ENCODE measurements at regions not wholly inside any gene's neighbourhood (a gene's known extent, or its start where the extent isn't known, plus 50 kb on each side); places are given as distances from the start of the nearest gene placed in this dataset.

DNA sequence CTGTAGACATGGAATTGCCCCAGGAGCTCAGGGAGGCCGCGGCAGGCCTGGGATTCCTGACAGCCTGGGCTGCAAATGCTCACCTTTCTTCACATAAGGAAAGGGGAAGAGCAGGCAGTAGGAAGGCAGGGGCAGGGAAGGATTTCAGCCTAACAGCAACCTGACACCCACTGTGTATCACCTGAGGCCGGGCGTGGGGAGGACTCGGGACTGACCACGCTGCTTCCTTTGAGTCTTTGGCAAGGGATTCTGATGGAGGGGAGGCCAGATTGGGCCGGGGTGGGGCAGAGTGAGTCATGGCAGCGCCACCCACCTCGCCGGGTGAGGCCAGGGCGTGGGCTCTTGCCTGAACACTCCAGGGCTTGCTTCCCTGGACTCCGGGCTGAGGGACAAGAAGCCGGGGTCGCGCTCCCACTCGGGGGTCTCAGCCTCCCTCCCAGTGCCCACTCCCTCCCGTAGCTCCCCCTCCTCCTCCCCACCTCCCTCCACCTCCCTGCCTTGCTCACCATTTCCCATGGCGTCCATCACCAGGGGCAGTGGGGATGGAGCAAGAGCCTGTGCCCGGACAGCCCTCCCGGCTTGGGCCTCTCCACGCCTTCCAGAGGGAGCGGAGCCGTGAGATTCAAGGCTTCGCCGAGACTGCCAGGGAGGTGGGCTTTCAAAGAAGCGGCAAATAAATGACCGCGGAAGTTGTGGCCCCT is 247.9 kb upstream of the RTL1 start:
- no peak for DNase-seq

DNA sequence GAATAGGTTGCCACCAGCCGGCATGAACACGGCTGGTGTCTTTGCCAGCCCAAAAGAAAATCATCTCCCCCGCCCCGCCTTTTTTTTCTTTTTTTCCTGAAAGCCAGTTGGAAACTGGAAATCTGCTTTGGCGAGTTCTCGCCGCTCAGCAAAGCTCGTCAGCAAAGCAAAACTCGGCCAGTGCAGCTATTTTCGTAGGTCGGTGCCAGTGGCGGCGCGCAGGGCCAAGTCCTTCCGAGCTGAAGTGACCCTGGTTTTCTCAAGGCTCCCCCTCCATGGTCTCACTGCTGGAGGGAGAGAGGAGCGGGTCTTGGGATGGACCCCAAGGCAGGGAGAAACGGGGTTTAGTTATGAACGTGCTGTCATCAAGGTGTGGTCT is 248.4 kb upstream of the RTL1 start:
- DNase-seq = no peak

DNA sequence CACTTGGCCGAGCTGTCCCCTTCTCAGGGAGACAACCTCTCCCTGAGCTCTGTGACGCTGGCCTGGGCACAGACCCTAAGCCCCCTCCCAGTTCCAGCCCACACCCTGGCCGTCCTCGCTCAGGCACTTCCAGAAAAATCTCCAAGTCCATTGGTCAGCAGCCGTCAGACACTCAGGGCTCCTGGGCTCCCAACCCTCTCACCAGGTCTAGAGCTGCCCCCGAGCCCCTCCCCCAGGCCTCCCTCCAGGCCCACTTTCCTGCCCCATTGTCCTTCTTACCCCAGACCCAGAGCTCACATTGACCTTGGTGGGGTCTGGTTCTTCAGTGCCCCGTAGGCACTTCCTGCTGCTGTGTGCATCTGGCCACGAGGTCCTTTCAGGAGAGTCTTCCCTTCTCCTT is 249.3 kb upstream of the RTL1 start:
- no peak for DNase-seq

DNA sequence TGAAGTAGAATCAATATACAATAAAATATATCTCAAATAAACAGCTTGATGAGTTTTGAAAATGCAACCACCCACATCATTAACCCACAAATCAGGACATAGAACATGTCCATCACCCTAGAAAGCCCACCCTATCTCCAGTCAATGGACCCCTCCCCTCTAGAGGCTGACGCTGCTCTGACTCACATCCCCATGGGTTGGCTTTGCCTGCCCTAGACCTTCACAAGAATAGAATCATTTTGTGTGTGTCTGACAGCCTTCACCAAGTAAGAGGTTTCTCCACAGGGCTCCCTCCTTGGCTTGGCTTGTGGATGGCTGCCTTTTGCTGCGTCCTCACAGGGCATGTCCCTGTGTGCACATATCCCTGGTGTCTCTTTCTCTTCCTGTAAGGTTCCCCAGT is 250.2 kb upstream of the RTL1 start:
- DNase-seq = no peak

DNA sequence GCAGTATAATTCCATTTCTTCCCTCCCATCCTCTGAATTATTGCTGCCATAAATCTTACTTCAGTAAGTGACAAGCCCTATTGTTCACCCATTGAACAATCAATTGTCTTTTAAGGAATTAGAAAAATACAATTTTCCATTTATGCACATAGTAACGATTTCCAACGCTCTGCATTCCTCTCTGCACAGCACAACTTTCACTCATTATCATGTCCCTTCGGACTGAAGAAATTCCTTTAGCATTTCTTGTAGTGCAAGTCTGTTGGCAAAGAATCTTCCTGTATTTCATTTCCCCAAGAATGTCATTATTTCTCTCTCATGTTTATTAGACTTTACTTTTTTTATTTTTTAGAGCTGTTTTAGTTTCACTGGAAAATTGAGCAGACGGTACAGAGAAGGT is 252.1 kb upstream of the RTL1 start:
- no peak for DNase-seq

DNA sequence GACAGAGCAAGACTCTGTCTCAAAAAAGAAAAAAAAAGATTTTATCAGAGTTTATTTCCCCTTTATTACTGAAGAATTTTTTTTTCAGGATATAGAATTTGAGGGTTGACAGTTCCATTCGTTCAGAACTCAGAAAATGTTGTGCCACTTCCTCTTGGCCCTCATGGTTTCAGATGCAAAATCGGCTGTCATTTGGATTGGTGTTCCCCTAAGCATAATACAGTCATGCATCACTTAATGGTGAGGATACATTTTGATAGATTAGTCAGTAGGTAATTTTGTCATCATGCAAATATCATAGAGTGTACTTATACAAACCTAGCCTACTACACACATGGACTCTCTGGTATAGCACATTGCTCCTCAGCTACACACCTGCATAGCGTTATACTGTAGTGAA is 263.9 kb upstream of the RTL1 start:
- no peak for DNase-seq

DNA sequence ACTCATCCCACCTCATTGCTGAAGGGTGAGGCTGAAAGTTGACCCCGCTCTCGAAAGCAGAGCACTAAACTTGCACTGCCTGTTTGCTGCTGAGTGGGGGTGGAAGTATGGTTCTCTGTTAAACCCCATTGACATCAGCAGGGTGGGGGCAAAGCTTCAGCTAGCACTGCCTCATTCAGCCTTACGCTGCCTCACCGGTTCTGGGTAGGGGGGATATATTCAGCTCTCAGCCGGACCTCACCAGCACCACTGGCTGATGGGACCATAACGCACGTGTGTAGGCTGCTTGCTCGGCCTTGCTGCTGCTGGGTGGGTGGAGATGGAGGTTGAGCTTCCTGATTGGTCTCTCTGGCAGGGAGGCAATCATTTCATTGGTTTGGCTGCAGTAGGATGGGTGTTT is 265.7 kb upstream of the RTL1 start:
- DNase-seq = no peak

DNA sequence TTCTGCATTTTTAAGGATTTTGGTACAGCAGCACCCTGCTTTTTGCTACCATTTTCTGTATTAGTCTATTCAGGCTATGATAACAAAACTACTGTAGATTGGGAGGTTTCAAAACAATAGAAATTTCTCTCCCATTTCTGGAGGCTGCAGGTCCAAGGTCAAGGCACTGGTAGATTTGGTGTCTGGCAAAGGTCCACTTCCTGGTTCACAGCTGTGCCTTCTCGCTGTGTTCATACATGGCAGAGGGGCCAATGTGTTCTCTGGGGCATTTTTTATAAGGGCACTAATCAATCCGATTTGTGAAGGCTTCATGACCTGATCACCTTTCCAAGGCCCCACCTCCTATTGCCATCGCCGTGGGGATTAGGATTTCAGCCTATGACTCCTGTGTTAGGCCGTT is 268.1 kb upstream of the RTL1 start:
- no peak for DNase-seq

DNA sequence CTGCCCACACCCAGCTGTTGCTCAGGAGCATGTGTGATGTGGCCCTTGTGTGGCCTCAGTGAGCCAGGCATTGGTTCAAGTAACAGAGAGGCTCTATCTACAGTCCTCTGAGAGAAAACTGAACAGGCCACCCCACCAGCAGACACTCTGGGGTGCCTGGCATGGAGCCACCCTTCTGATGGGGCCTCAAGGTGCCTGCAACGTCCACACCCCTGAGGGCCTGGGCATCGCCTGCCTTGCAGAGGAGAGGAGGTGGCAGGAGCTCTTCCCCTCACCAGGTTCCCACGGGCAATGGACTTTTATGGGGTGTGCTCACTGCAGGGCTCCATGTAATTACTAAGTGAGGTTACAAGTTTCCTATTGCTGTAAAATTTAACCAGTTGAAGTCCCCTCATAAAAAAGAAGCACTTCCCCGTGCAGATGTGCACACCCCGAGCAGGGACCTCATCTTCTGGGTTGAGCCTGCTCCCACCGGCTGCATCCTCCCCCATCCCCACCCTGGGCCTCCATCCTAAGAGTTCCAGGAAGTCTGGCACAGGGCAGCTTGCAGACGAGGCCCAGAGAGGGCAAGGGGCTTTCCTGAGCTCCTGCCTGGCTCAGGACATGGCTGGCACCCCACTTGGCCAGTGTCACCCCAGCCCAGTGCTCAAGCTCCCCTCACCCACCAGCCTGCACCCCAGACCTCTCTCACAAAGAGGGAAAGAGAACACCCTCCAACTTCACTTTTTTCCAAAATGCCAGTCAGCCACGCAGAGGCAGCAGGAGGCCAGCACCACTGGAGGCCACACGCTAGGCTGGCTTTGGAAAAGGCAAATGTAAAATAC is 270.4 kb upstream of the RTL1 start:
- no peak for DNase-seq

DNA sequence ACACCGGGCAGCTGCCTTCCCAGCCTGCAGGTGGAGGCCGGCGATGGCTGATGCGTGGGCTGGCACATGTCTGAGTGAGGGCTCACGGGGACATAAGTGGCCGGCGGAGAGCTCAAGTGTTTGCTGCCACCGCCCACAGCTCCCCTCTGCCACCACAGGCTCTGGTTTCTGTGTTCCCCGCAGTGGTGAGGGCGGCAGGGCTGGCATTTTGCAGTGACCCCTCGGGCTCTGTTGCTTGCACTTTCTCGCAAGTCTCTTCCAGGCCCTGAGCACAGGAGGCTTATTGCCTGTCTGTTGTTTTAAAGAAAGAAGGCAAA is 271.0 kb upstream of the RTL1 start:
- DNase-seq = no peak

DNA sequence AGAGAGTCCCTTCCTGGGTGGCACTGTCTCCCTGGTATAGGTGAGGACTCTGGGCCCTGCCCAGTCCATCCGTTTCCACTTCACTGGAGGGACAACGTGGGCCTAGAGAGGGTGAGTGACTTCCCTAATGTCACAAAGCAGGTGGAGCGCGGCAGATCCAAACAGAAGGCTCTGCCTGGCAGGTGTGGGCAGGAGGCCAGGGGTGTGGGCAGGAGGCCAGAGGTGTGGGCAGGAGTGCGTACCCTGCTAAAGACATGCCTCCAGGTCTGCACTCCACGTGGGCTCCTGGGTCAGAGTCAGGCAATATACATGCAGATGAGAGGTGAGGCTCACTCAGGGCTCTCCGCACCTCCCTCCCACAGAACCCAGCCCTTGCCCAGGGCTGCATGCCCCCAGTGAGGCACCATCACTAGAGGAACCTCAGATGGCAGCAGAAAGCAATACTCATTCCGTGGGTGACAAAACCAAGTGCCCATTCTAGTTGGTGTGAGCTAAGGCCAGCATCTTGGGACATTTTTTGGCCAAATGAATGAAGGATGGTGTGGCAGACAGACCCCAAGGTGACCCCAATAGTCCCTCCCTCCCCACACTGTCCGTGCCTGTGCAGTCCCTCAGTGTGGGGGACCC is 271.6 kb upstream of the RTL1 start:
- no peak for DNase-seq

DNA sequence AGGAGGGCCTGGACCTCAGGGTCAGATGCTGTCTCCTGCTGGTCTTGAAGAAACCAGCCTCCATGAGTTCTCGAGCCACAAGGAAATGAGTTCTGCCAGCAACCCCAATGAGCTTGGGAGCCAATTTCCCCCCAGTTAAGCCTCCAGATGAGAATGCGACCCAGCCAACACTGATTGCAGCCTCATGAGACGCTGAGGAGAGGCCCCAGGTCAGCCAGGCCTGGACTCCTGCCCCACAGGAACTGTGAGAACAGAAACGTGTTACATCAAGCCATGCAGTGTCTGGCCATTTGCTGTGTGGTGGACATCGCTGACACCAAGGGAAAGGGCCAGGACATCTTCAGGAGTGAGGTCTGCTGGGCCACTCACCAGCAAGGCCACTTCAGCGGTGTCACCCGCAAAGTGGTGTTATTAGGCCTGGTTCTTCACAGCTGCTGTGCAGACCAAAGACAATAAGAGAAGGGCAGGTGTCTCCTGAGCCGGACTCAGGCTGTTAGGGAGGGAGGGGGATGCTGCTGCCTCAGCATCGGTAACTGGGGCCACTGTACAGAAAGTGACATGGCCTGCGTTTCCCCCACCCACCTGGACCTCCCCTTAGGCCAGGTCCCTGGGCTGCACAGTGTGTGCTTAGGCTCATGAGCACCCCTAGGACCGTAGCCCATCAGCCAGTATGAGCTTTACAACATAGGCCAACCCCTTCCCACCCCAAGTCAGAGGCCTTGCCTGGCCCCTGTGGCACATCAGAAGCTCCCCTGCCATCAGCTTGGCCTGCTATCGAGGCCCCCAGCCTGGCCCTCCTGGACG is 272.4 kb upstream of the RTL1 start:
- no peak for DNase-seq

DNA sequence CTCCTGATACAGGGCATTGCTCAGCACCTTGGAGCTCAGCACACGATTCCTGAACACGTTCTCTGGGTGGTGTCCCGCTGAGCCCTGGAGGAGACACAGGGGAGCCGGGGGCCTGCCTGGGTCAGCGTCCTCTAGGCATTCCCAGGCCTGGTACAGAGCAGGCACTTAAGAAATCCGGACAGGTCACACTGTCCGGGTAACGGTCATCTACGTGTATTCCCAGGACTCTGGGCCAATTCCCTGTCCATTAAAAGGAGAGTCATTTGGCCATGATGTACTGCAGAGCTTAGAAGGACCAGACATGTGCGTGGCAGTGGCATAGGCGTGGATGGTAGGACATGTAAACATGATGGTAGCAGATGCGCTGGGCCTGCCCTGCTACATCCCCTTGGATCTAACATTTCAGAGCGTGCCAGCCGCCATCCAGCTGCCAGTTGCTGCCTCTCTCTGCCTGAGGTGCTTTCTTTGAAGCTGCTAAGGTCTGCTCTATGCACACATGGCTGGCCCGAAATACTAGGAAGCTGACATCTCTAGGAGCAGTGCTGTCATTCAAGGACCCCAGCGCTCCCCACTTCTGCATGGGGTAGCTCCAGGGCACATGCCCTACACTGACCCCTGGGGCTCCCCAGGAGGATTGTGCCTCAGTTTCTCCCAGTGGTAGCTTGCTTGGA is 273.1 kb upstream of the RTL1 start:
- DNase-seq = no peak

DNA sequence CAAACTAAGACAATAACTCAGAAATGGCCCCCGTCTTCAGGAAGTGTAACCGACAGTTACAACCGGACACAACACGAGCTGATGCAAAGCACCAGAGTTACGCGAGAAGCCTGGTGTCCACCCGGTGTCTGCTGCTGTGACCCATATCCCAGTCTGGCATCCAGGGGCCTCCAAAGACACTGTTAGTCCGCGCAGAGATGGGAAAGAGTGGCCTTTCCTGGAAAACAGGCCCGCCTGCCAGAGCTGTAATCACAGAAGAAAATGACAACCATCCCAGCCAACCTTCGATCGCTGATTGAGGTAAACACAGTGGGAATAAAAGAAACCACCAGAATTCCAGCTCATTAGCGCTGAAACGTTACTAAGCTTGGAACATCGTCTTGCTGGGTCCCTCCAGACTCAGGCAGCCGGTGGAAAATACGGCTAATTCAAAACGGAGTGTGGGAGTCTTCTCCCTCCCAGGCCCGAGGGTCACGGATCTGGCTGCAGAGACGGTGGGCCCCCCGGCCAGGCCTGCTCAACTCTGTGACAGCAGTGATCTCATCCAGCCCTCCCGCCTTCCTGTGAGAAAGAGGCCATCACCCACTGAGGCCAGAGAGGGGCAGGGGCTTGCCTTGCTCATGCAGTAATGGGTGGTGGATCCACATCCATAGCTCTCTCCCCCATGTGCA is 273.9 kb upstream of the RTL1 start:
- DNase-seq = no peak

DNA sequence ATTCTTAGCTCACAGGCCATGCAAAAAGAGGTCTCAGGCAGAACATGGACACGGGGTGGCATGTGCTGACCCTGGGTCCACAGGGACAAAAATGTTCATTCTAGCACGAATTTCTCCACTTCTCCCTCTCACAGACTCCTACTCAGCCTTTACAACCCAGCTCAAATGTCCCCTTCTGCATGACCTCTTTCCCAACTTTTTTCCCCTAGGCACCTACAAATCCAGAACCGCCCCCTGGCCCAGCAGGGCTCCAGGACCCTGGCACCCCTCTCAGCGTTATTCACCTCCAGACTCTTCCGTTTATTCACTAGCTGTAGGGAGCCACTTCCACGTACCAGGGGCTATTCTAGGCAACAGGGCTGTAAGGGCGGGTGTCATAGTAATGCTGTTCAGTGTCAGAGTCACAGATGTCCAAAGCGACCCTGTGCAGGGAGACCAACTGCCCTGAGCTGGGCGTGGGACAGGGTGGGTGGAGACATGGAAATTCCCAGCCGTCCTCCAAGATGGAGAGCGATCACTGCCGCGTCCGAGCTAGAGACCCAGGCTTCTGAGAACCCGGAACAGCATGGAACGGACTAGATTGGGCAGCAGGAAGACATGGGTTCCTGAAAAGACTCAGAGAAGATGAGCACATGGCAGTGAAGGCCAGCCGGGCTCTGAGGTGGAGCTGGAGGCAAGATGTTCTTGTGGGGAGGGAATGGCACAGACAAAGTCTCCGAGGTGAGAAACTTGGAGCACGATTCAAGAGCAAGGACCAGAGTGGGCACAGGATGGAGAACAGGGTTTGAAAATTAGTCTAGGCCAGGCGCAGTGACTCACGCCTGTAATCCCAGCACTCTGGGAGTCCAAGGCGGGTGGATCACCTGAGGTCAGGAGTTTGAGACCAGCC is 274.9 kb upstream of the RTL1 start:
- no peak for DNase-seq

DNA sequence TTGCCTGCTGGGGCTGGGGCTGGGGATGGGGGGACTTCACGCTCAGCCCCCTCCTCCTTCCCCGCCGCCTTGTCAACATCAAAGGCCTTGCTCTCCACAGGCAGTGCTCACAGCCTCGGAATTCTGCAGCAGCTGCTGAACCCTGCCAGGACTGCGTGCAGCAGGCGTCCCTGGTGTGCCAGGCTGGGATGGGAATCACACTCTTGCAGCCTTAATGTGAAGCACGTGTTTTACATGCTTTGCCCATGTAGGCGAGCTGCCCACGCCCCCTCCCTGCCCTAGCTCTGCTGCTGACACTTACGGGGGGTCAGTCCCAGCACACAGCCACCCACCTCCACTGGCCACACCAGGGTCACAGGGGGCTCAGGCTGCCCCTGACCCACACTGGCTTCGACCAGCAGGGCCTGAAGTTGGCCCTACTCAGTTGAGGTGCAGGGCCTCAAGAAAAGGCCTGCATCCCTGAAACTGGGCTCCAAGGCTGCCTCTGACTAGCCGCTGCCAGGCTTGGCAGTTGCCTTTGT is 276.2 kb upstream of the RTL1 start:
- no peak for DNase-seq

DNA sequence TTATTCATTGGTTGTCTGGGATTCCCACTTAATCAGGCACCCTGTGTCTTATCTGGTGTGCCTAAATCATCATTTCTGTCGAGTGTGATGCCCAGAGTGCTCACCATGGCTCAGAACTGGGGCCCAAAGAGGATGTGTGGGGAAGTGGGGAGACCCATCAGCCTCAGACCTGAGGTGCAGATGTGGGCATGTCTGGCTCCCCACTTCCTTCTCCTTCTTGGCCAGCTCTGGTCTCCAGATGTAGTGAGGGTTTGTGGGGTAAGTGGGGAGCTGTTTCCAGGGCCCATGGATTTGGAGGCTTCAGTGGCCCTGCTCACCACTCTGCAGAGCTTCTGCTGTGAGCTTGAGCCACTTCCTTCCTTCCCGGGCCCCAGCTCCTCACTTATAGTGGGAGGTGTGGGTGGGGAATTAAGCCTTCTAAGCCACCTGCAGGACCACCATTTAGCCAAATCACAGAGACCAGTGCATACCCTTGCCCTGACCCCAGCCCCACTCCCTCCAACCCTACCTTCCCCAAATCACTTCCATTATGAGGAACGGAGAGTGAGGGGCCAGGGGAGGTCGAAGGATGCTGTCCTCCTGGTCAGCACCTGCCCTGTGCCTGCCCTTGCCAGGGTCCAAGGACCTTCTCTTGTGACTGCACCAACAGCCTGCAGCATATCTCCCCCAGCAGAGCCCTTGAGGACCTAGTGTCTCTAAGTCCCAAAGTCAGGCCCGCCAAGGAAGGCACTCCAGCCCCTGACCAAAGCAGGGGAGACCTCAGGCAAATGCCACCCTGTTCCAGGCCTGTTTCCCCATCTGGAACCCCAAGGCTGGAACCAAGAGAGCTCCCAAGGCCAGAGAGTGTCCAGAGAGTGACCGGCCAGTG is 278.2 kb upstream of the RTL1 start:
- DNase-seq = no peak

DNA sequence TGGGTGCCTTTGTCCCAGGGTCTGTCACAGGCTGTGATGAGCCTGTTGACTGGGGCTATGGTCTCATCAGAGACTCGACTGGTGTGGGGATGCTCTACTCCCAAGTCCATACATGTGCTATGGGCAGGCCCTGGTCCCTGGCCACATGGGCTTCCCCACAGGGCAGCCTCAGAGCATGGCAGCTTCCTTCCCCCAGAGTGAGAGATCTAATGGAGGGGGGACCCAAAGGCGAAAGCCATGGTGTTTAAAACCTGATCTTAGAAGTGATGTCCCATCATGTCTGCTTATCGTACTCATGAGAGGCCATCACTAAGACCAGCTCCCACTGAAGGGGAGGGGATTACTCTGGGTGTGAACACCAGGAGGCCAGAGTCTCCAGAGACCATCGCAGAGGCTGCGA is 279.0 kb upstream of the RTL1 start:
- no peak for DNase-seq

DNA sequence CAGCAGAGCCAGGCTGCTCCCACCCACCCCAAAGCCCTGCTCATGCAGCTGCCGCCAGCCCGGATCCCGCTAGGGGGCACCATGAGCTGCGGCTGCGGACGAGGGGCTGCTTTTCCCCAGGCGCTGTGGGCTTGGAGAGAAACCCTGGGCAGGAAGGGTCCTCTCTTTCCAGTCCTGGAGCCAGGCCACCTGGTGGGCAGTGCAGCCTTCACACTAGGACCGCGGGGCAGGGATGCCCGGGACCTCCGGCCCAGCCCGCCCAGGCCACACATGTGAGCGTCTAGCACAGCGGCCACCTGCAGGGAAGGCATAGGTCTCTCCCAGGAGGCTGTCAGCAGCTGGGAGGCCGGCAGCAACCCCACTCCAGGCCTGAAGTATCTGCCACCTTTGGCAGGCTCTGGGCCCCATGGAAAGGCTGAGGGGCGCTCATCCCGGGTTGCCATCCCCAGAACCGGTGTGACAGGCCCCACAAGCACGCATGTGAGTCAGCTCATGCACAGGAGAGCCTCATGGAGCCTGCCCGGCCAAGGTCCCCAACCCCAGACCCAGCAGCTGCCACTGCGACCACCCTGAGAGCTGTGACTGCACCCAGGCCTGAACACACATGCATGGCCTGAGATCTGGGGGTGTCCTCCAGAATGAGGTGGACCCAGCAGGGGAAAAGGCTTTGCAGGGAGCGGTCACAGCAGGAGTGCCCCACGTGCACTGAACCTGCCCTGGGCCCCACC is 280.0 kb upstream of the RTL1 start:
- no peak for DNase-seq

DNA sequence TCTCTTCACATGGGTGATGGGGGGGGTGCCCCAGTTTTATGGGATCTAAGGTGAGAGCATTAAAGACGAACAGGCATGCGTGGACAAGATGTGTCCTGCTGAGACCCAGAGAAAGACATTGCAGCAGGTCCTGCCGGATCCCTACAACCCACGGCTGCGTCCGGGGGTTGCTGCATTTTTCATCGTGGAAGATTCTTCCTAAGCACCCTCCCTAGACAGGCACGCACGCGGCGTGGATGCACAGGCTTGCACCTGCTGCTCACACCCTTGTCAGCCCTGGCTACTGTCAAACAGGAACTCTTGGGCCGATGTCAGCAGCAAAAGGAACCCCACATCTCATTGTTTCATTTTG is 280.6 kb upstream of the RTL1 start:
- no peak for DNase-seq

All from NCI-H1436 (cell line).